ENCODE measurements at regions not wholly inside any gene's neighbourhood (a gene's known extent, or its start where the extent isn't known, plus 50 kb on each side); places are given as distances from the start of the nearest gene placed in this dataset.

DNA sequence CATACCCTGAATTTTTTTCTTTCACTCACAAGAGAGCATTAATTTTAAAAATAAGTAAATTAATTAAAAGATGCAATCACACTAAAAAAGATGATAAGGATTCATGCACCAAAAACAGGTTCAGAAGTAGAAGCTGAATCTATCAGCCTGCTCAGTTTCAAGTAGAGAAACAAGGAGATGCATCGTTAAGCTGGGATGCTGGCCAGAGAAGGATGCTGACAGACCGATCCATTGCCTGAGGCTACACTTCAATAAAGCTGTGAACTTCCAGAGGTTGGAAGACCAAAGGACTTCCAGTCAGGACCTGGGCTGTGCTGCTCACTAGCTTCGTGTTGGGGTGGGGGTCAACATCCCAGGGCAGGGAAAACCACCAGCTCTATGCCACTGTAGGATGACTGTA is 457.7 kb downstream of the EFNA5 start:
- DNase-seq, result no peak

DNA sequence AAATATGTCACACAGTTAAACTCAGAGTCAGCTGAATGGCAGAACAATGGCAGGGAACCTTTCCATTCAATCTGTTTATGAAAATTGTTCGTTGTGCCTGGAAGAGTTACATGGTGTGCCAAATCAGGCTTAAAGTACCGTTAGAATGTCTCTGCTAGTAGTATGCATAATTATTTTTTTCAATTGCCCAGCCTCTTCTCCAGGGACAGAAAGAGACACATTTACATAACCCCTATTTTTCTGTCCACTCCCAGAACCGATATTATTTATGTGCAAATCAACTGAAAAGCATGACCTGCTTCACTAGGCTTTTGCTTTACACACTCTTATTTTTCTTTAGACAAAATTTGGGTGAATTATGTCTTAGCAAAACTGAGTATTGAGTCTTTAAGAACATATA is 459.1 kb downstream of the EFNA5 start:
- no peak for DNase-seq

DNA sequence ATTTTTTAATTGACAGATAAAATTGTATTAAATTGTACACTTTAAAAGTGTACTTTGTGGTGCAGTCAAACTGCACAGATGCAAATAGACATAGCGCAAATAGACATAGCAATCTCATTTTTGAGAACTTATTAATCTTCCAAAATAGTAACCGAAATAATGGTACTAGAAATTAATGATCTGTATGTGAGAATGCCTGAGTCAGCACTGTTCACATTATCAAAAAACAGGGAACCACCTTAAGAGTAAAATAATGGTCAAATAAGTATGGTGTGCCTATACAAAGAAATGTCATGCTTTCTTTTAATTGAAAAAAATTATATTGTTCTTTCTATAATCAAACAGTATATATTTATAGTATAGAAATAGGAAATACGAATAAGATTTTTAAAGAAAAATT is 461.9 kb downstream of the EFNA5 start:
- DNase-seq, result no peak

DNA sequence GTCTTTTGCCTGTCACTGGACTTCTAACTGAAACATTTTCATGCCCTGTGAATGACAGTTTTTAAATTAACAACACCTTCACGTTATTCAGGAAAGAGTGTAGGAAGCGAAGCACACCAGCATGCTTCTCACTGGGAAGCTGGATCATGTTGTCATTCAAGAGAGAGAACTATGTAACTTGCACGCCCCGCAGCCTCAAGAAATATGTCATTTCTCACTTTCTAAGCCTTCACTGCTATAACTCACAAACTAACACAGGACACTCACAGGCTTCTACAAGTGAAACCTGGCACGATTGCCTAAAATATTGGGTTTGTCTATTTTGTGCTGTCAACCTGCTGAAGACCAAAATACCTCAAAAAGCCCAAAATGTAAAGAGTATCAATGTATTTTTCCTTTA is 466.3 kb downstream of the EFNA5 start:
- DNase-seq, result no peak

DNA sequence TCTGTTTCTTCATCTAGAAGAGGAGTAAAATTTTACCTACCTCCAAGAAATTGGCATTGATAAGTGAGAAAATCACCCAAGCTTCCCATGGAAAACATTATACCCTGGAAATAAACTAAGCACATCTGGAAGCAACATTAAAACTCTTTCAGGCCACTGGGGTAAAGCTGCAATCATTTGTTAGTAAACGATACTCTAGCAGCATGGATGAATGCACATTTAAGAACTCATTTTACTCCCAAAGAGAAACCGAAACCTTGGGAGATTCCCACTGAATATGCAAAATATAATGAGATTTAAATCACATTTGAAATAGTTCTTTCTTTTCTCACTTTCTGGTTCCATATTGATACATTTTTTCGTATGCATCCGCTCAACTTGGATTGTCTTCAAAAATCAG is 467.5 kb downstream of the EFNA5 start:
- DNase-seq, result no peak

DNA sequence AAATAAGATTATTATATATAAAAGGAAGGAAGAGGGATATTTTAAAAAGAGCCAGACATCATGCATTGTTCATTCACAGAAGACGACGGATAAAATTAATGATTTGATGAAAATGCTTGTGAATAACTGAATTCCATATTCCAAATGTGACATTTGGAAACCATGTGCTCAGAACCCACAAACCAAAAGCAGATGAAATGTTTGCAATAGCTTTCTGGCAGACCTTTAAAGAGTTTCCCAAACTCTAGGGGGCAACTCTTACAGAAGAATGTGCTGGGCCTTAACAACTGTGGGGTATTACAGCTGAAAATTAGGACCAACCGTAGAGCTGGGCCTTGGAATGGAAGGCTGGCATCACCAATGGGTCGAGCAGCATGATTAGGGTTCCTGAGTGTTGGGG is 471.0 kb downstream of the EFNA5 start:
- DNase-seq, result no peak

DNA sequence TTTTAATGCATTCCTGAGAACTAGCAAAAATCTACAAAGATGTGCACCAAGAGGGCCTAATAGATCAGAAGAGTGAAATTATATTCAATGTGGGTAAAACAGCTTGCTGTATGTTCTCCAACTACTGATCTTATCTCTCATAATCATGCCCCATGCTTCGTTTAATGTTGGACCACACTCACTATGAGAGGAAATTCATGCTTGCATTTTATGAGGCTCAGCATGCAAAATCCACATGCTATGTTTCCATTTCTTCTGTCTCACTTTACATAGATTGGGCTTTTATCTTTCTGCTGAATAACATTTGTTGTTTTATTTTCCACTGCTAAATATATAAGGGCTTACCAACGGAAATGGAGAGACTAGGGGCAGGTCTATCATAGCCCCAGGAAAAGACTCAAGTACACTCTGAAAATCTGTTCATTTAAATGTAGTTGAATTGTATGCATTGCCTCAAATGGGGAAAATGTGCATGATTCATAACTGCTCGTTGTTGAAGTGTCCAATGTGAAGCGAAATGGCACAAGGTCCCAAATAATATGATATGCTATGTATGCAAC is 474.2 kb downstream of the EFNA5 start:
- DNase-seq, result no peak

DNA sequence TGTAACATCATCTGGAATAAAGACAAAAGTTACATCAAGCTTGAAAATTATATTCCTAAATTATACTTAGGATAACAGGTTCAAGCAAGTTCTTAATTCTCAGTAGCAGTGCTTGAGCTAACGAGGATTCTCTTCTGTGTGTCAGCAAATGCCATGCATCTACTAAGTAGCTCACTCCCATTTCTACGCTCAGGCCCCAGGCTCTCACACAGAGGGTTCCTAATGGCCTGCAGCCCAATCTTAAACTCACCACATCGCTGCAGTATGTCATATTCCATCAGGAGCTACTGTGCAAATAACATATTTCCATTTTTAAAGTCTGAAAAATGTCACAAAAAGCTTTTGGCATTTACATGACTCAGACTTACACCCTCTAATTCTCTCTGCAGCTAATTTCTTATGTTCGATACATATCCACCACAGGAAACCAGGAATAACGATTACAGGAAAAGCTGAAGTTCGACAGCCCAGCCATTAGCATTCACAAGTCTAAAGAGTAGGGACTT is 474.8 kb downstream of the EFNA5 start:
- DNase-seq, result no peak

DNA sequence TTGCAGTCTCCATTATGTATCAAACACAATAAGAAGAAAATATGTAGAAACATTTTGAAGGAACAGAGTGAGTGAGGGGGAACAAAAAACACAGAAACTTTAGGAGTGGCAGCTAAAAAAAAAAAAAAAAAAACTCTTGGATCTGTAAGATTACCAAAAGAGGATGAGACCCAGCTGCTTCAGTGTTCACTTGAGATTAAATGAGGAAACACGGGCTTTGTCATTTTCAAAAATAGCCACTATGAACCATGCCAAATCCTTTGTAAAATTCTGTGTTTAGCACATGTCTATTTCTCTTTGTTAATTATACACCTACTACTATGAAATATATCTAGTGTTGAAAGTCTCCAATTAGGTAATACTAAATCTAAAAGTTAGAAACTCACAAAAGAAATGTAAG is 485.9 kb downstream of the EFNA5 start:
- no peak for DNase-seq

DNA sequence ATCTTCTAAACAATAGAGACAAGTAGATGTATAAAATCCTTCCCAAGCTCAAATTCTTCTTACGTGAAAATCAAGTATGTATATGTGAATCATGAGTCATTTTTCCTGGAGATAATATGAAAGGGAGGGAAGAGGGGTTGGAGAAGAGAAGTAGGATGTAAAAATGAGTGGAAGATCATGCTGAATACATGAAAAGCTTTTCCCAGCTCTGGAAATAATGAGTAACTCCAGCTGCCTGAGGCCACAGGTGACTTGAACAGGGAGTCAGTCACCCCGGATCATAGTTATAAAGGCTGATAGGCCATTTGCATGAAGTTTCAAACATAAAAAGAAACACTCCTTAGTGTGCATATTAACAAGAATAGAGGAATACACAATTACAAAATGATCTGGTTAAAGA is 486.7 kb downstream of the EFNA5 start:
- DNase-seq, result no peak

DNA sequence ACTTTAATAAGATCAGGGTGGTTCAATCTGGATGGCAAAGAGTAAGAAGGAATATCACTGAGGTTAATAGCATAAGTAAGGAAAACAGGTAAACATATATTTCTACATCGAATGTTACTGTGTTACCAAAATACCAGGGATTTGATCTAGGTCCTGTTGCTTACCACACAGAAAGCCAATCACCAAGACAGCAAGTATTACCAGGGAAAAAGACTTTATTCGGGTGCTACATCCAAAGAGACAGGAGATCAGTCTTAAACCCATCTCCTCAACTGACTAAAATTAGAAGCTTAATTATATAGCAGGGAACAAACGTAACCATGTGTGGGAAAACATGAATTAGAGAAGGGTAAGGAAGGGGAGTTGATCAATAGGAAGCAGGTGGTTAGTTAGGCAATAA is 500.1 kb downstream of the EFNA5 start:
- no peak for DNase-seq

DNA sequence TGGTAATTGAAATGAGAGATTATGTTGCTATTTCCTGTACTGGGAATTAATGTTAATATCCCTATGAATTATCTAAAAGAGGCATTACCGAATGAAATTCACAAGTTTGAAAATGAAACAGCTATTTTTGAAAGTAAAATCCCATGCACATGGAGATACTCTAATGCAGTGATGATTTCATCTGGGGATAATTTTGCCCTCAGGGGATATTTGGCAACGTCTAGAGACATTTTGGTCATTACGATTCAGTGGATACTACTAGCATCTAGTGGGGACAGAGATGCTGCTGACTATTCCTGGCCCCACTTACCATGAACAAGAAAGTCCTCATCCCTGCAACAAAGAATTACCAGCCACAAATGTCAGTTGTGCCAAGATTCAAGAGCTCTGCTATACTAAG is 500.9 kb downstream of the EFNA5 start:
- no peak for DNase-seq

DNA sequence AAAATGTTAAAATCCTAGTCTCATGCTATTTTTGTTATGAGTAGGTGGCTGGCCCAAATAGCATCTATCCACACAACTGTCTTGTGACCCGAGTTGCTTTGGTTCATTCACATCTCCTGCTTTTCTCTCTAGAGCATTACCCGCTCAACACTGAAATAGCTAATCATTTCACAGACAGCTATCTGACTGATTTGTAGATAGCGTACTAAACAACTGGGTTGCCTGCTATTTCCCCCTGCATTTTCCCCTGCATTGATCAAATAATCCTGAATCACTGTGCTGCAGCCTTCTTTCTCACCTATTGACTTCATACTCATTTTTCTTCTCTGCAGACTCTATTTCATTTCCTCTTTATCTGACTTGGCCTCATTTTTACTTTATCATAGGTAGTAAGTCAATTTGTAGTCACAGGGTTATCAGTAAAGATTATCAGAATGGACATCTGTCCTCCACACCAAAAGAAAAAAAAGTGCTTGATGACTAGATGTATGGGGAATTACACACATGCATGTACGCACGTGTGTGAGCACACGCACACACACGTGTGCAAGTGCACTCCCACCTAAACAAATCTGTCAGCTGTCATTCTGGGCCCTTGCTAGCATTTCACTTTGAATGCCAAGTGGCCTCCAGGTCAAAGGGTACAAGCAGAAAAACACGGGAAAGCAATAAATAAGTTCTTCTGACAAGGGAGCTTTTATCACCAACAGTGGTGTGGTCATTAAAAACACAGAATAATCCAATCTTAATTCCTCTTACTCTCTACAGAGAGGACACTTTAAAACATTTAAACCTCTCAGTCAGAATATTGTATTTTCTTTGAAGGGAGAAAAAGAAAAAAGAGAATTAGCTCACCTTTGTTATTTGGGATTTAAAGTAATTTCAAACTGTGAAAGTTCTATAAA is 501.6 kb downstream of the EFNA5 start:
- no peak for DNase-seq

DNA sequence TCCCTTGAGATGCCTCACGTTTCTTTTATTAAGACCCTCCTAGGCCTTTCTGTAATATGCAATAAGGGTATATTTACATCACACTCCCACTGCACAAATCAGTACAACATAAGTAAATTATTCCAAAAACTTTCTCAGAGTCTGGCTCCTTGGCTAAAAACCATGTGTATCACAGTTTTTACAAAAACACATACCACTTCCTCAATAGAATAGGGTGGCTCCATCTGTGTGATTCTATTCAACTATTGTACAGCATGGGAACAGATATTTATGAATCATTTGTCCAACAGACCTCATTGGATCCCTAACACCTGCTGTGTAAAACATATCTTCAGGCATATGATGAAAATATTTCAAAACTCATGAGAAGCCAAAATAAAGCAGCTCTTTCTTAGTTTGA is 502.7 kb downstream of the EFNA5 start:
- no peak for DNase-seq

DNA sequence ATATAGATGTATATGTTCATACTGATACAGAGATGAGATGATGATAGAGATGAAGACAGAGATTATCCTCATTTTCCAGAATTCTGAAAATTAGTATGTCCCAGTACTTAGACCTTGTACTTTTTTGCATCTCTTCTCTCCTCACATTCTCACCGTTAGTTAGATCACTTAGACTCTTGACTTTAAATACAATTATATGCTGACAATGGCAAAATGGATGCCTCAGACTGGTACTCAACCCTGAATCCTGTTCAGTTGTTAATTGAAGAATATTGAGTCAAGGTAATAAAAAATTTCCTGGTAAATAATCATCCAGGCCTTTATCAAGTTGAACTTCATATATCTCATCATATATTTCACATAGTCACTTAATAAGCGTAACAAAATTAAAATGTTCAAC is 505.4 kb downstream of the EFNA5 start:
- DNase-seq, result no peak

DNA sequence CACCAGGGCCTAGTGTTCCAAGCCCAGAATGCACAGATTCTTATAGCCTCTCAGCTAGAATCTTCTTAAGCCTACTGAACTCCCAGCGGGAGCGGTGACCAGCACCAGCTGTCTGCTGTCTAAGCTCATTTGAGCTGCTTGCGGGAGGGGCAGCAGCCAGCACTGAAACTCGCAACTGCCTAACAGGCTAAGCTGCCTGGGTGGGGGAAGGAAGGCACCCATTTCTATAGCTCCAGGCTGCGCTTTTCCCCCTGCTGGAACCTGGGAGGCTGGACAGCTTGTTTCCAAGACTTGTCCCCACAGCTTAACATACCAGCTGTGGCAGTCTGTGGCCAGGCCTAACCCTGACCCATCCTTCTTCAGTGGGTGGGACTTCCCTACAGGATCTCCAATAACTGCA is 512.9 kb downstream of the EFNA5 start:
- no peak for DNase-seq

DNA sequence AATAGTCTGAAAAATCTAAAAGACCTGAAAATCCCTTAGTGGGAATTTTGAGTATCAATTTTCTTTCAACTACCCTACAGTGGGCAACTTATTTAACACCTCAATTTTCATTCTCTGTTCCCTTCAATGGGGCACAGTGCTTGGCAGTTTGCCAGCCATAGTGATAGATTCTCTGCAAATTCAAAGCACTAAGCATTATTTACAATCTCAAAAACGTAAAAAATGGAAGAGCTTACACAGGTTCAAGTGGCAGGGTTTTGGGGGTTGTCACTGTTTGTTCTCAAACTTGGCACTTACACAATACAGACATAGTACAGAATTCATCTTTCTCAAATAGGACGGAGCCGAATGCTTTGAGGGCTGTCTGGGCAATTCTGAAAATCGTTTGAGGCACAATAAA is 515.0 kb downstream of the EFNA5 start:
- DNase-seq, result no peak

DNA sequence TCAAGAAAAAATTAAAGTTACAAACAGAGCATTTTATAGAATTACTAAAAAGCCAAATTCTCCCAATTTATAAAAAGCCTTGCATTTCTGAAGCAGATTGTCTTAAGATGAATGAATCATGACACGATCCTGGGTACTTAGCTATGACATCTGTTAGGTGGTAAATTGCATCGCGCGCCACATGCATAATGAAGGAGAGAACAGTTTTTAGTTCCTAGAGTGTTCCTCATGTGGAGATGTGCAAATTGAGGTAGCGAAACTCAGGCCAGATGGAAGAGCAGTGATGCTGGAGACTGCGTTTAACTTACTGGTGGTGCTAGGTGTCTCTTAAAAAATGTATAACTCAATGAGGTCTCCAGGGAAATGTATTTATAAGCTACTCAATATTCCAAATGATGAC is 516.1 kb downstream of the EFNA5 start:
- no peak for DNase-seq

DNA sequence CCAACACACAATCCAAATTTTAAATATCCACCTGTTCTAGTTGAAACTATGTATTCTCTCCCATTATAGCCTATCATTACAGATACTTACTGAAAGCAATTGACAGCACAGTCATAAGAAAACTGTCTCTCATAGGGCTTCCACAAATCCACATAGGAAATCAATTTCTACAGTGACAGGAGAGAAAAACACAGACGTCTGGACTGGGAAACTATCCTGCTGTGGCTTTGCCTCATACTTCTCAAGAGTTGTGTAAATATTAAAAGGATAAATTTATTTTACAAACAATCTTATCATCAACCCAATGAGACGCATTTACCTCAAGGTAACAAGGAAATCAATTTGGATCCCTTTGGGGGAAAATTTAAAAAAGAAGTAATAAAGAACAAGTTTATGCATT is 517.5 kb downstream of the EFNA5 start:
- DNase-seq, result no peak

DNA sequence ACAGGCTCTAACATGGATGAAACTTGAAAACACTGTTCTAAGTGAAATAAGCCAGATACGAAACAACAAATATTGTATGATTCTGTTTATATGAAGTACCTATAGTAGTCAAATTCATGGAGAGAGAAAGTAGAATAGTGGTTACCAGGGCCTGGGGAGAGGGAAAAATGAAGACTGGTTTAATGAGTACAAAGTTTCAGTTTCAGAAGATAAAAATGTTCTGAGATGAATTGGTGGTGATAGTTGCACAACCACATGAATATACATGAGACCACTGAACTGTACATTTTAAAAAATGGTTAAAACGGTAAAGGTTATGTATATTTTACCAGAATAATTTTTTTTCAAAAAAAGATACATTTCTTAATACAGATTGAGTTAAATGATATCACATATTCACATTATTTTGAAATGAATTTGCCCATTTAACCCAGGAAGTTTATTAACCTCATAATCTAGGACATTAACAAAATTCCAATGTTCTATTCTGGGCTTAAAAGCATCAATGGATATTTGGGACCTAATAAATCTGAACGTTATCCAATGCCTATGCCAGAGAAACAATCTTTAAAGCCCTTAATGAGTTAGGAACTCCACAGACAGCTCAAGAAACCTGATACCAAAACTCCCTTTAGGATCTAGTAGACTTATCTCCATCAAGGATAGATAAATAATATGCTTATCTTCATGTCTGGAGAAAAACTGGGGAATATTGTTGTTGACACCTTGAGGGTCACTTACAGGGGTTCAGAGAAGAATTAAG is 521.3 kb downstream of the EFNA5 start:
- no peak for DNase-seq

DNA sequence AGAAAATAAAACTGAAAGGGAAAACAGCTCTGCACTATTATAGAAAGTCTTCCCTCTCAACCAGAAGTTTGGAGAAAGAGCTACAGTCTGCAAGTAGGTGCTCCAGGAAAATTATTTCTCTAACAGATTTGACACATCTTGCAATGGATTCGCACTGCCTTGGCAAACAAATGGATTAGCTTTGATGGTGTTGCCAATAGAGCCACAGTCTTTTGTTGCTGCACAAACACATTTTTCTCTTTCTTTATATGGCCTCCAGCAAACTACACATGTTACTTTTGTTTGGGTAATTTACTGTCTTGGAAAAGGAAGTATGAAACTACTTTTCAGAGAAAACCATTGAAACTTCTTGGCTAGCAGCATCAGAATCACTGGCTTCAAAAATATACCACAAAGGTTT is 523.1 kb downstream of the EFNA5 start:
- no peak for DNase-seq

DNA sequence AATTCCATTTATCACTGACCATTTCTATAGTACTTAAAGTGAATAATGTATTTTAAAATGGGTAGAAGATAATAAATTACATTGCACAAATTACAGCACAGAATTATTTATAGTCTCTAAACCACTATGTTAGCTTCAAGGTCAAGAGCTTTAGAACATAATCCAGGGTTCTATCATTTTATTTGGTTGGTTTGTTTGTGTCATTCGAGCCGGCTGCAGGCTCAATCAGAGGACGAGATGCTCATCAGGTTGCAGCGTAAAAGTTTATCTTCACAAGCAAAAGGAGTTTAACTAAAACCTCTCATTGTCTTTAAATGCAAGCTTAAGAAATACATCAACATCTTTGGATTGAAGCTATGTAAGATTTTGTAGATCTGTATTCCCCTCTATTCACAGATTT is 523.8 kb downstream of the EFNA5 start:
- DNase-seq, result no peak

DNA sequence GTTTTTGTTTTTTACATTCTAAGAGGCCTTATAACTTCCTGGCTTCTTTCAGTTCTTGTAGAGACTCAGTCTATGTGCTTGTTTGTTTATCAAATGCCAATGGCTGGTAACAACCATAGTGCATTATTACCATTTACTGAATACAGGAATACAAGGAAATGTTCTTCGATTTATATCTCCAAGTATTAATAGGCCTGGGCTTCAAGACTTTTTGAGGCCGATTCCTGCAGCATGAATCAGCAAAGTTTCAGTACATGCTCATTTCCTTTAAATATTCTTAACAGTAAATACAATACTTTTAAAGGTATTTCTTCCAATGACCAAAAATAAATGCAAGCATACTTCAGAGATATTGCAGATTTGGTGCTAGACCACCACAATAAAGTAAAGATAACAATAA is 535.3 kb downstream of the EFNA5 start:
- DNase-seq, result no peak

DNA sequence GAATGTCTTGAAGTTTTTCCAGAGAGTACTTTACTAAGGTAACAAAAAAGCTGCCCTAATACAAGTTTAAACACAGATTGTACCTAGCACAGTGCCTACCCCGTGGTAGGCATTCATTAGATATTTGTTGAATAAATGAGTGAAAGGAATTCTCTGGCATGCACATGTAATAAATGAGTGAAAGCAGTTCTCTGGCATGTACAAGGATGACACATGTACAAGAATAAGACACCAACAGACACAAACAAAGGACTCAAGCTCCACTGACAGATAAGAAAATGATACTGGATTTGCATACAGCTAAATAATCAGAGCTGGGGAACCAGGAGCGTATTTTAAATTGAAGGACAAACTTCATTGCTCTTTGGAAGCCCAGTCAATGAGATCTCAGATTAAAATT is 535.8 kb downstream of the EFNA5 start:
- DNase-seq, result no peak
